Mucosa of descending colon (tissue), 3 donors: ENCODE measurements at regions not wholly inside any gene's neighbourhood (a gene's known extent, or its start where the extent isn't known, plus 50 kb on each side); places are given as distances from the start of the nearest gene placed in this dataset.
"Not testable (repeated sequence)": the region's sequence is repeated elsewhere in the genome, so short reads cannot be mapped to it uniquely, and the experiment has no call there.

Source experiments
- ATAC-seq: fragments of 200-7000 bp; cut with Tn5 transposase; one replicate; pipeline ENCODE4 v1.9.1; 2020; ENCODE audit warnings: mild to moderate bottlenecking, moderate library complexity
- DNase-seq, 3 donors: peaks; one replicate each; pipeline ENCODE4 v3.0.0-alpha.2; 2020
- H3K36me3 ChIP-seq: fragments of 200-600 bp; one replicate; pipeline ENCODE4 v1.8.0; 2021; ENCODE audit warnings: low read depth, mild to moderate bottlenecking
- H3K4me1 ChIP-seq: fragments of 200-600 bp; one replicate; pipeline ENCODE4 v1.8.0; 2021; ENCODE audit warnings: low read depth, mild to moderate bottlenecking
- H3K4me3 ChIP-seq: fragments of 200-600 bp; one replicate; pipeline ENCODE4 v1.8.0; 2021; ENCODE audit warnings: mild to moderate bottlenecking
- H3K9me3 ChIP-seq: fragments of 200-600 bp; one replicate; pipeline ENCODE4 v1.8.0; 2021; ENCODE audit warnings: mild to moderate bottlenecking
- CTCF ChIP-seq: fragments of 200-600 bp; IDR thresholded peaks from one replicate; pipeline ENCODE4 v1.8.0; 2022; ENCODE audit warnings: antibody characterized with exemption, mild to moderate bottlenecking
- intact Hi-C, 2 donors: fragments of 100-400 bp; cut with DNase I in 1 of 2; cut with micrococcal nuclease in 1 of 2; formaldehyde crosslinking; loops; one replicate each; pipeline versions ENCODE4 v1.11.0 to v1.11.1; 2022; cut with DNase I, micrococcal nuclease
- donor health status: DM: no; HTN: no; CAD: no; lungs with moderate emphysema.
- donor health status: DM: no; HTN: no; CAD: no.
- donor health status: DM: no; HTN: yes; CAD: no.

DNA sequence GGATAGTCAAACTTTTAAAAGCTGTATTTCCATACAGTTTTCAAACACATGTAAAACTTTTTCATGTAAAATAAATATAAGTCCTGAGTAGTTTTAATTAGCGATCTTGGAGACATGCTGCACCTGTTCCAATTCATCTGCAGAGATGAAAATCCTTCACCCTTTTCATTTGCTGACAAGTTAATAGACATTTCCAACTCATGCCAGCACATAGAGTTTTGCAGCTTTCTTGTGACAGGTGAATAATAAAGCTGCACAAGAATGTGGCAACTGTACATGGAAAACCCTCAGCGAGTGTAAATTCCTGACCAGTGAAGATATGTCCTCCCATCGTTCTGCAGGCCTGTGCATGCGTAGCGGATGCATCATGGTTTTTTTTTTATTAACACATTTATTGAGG, 771.4 kb downstream of the TDRD15 start:
- intact Hi-C loops, result no loop called here
- no peaks in the 10 kb centered on the region for H3K36me3 ChIP-seq

DNA sequence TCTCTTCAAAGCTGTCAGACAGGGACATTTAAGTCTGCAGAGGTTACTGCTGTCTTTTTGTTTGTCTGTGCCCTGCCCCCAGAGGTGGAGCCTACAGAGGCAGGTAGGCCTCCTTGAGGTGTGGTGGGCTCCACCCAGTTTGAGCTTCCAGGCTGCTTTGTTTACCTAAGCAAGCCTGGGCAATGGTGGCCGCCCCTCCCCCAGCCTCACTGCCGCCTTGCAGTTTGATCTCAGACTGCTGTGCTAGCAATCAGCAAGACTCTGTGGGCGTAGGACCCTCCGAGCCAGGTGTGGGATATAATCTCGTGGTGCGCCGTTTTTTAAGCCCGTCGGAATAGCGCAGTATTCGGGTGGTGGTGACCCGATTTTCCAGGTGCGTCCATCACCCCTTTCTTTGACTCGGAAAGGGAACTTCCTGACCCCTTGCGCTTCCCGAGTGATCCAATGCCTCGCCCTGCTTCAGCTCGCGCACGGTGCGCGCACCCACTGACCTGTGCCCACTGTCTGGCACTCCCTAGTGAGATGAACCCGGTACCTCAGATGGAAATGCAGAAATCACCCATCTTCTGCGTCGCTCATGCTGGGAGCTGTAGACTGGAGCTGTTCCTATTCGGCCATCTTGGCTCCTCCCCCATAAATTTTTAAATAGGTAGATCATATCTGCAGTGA, 785.1 kb downstream of the TDRD15 start:
- H3K9me3 ChIP-seq, H3K4me1 ChIP-seq, DNase-seq, ATAC-seq, H3K4me3 ChIP-seq, H3K36me3 ChIP-seq, intact Hi-C loops: not testable (repeated sequence)

More for the DNA sequence above, 771.4 kb downstream of the TDRD15 start:
- Histone ChIP-seq H3K4me3 (no peak overlapping the region), H3K9me3 (no peaks in the 10 kb centered on the region), H3K4me1 (no peaks in the 10 kb centered on the region)
- no peak for ATAC-seq
- no peak for TF ChIP-seq CTCF
- no peak for DNase-seq

- intact Hi-C loops, result no loop called here
- no peak for DNase-seq
- Histone ChIP-seq H3K4me3 (no peak overlapping the region), H3K4me1 (no peaks in the 10 kb centered on the region), H3K9me3 (no peaks in the 10 kb centered on the region), H3K36me3 (no peaks in the 10 kb centered on the region)
- no peak for ATAC-seq
- no peak for TF ChIP-seq CTCF
Observed at GRCh38 chr2:21910832-21911507, 787.2 kb downstream of the TDRD15 start.

DNA sequence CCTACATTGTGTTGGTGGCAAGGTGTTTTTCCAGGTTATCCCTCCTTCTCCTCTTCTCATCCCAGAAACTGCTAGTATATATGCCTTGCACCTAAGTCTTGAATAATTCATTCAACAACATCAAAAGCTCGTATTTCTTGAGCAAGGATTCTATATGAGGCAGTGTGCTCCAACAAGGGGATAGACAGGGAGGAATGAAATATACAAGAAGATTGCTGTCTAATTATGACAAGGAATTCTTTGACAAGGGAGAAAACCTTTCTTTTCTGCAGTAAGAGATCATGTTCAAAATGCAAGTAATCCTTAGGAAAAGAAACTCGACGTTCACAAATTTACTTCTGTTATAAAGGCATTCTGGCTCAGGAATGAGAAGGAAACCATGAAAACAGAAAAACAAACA, 788.6 kb downstream of the TDRD15 start:
- intact Hi-C loops, result no loop called here
- TF ChIP-seq CTCF, result no peak
- H3K36me3 ChIP-seq, result no peaks in the 10 kb centered on the region
- no peaks in the 10 kb centered on the region for H3K4me1 ChIP-seq
- no peak for DNase-seq
- H3K4me3 ChIP-seq, result no peak overlapping the region
- no peak for ATAC-seq
- no peaks in the 10 kb centered on the region for H3K9me3 ChIP-seq

DNA sequence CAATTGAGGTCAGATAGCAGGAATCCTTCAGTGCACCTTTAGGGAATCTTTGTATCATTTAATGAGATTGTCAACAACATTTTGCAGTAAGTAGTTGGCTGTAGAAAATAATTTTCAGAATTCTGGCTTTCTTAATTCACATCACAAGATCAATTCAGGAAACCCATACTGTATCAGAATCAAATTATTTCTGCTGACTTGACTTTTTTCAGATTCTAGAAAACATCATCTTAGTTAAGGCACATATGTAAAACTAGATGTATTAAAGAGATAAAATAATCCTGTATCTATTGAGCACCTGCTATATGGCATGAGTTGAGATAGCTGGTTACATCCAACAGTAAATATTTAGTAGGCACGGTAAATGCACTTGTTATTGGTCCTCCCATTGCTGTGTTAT, 791.4 kb downstream of the TDRD15 start:
- H3K9me3 ChIP-seq, result no peaks in the 10 kb centered on the region
- H3K4me1 ChIP-seq, result no peaks in the 10 kb centered on the region
- ATAC-seq (no peak), DNase-seq (no peak)
- TF ChIP-seq CTCF, result no peak
- intact Hi-C loops, result no loop called here
- no peak overlapping the region for H3K4me3 ChIP-seq
- H3K36me3 ChIP-seq, result no peaks in the 10 kb centered on the region

DNA sequence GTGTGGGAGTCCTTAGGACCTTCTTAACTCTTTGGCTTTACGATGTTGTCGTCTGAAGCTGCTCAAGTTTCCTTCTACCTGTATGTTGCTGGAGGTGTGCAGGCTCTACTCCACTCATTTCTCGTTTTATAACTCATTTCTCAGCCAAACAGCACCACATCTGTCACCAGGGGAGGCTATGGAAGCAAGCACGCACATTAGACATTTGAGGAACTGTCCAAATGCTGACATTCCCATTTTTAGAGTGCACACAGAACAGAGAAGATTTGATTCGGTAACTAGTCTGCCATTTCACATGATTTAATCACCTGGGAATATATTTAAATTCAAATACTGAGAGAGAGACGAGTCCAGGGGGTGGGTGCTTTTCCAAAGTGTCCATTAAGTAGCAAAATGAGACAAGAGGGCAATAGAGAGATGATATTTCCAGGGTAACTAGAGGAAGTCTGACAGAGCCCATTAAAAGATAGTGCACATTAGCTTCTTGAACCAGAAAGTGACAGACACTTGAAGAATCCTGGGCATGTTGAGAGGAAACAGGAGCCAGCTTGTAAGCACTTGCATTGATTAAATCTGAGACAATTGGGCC, 793.3 kb downstream of the TDRD15 start:
- DNase-seq, result no peak
- Histone ChIP-seq H3K4me1 (no peaks in the 10 kb centered on the region), H3K9me3 (no peaks in the 10 kb centered on the region), H3K4me3 (no peak overlapping the region), H3K36me3 (no peaks in the 10 kb centered on the region)
- no peak for TF ChIP-seq CTCF
- ATAC-seq, result no peak
- intact Hi-C loops, result no loop called here
